KMS-11 (cell line): ENCODE measurements at regions not wholly inside any gene's neighbourhood (a gene's known extent, or its start where the extent isn't known, plus 50 kb on each side); places are given as distances from the start of the nearest gene placed in this dataset.
A peak's percentile ranks its signal among the peaks of the same experiment; 100 is the strongest.

Source experiments
- H2AFZ ChIP-seq: fragments of 200-600 bp; sonication (generic); 2 replicates; pipeline ENCODE4 v1.6.1; 2016; ENCODE audit warnings: antibody characterized with exemption, mixed run types, low read depth
- H3K27ac ChIP-seq: fragments of 200-600 bp; sonication (generic); 2 replicates; pipeline ENCODE4 v1.6.1; 2016; ENCODE audit warnings: mild to moderate bottlenecking, mixed run types
- H3K27me3 ChIP-seq: fragments of 200-600 bp; sonication (generic); 2 replicates; pipeline ENCODE4 v1.6.1; 2017; ENCODE audit warnings: mild to moderate bottlenecking, low read depth, mixed run types, moderate library complexity; ENCODE audit not compliant: insufficient read depth
- H3K36me3 ChIP-seq: fragments of 200-600 bp; sonication (generic); 2 replicates; pipeline ENCODE4 v1.6.1; 2017; ENCODE audit warnings: mild to moderate bottlenecking, mixed run types; ENCODE audit not compliant: insufficient read depth
- H3K4me1 ChIP-seq: fragments of 200-600 bp; sonication (generic); 2 replicates; pipeline ENCODE4 v1.6.1; 2016; ENCODE audit warnings: mild to moderate bottlenecking, low read depth, mixed run types; ENCODE audit not compliant: poor library complexity, severe bottlenecking
- H3K4me2 ChIP-seq: fragments of 200-600 bp; sonication (generic); 2 replicates; pipeline ENCODE4 v1.7.0; 2016; ENCODE audit warnings: mild to moderate bottlenecking, mixed run types
- H3K4me3 ChIP-seq: fragments of 200-600 bp; sonication (generic); IDR thresholded peaks from 2 replicates; pipeline ENCODE4 v1.6.1; 2017; ENCODE audit warnings: low read depth, low read length, mixed read lengths; ENCODE audit not compliant: insufficient read depth
- H3K79me2 ChIP-seq: fragments of 200-600 bp; sonication (generic); 2 replicates; pipeline ENCODE4 v1.6.1; 2016; ENCODE audit warnings: low read depth, mixed run types; ENCODE audit not compliant: insufficient read depth
- H3K9ac ChIP-seq: fragments of 200-600 bp; sonication (generic); 2 replicates; pipeline ENCODE4 v1.6.1; 2016; ENCODE audit warnings: mild to moderate bottlenecking, mixed run types
- H4K20me1 ChIP-seq: fragments of 200-600 bp; sonication (generic); 2 replicates; pipeline ENCODE4 v1.6.1; 2016; ENCODE audit warnings: mild to moderate bottlenecking, mixed run types; ENCODE audit not compliant: insufficient read depth
- CTCF ChIP-seq: fragments of 200-600 bp; sonication (generic); conservative IDR thresholded peaks from 2 replicates; pipeline ENCODE4 v1.6.1; 2017; ENCODE audit warnings: low read depth, mild to moderate bottlenecking, antibody characterized with exemption, low read length, moderate library complexity, mixed read lengths

DNA sequence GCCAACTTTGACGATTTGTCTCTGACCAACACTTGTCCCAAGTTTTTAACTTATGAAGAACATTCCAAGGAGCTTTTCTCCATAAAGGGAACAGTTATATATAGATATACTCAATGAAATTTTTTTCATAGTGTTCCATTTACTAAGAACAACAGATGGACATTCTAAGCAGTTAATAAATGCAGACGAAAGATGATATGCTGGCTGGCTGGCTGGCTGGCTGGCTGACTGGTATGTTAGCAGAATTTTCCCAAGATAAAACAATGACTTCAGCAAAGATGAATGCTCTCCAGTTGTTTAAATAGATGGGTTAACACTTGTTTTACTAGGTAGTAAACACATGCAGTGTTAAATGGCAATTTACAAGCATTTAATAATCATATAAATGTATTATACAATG lies 62.2 kb downstream of the SPANXN3 start:
- TF ChIP-seq CTCF = no peak
- Histone ChIP-seq H2AFZ (no peak overlapping the region), H3K4me3 (no peak overlapping the region), H3K4me2 (no peak overlapping the region), H3K27ac (no peak overlapping the region), H4K20me1 (no peaks in the 10 kb centered on the region), H3K4me1 (no peaks in the 10 kb centered on the region), H3K27me3 (no peaks in the 10 kb centered on the region), H3K9ac (no peak overlapping the region), H3K79me2 (no peaks in the 10 kb centered on the region), H3K36me3 (no peaks in the 10 kb centered on the region)

DNA sequence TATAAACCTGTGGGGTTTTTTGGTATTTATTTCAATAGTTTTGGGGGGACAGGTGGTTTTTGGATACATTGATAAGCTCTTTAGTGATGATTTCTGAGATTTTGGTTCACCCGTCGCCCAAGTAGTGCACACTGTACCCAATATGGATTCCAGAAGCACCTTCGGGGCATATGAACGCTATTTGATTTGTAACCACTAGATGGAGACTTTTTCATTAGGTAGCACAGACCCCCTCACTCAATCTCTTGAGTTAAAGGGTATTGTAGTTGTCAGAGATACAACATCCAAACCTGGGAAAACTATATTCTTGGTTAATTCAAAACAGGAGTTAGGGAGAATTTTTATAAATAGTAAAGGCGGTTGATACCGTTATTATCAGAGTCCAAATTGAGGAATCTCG lies 79.8 kb downstream of the SPANXN3 start:
- H3K4me1 ChIP-seq = no peaks in the 10 kb centered on the region
- H3K4me2 ChIP-seq = no peak overlapping the region
- no peak overlapping the region for H3K9ac ChIP-seq
- no peak overlapping the region for H2AFZ ChIP-seq
- H3K27me3 ChIP-seq = no peaks in the 10 kb centered on the region
- no peak overlapping the region for H3K4me3 ChIP-seq
- no peaks in the 10 kb centered on the region for H3K79me2 ChIP-seq
- TF ChIP-seq CTCF = peak; percentile 56
- no peaks in the 10 kb centered on the region for H4K20me1 ChIP-seq
- H3K36me3 ChIP-seq = no peaks in the 10 kb centered on the region
- no peak overlapping the region for H3K27ac ChIP-seq

DNA sequence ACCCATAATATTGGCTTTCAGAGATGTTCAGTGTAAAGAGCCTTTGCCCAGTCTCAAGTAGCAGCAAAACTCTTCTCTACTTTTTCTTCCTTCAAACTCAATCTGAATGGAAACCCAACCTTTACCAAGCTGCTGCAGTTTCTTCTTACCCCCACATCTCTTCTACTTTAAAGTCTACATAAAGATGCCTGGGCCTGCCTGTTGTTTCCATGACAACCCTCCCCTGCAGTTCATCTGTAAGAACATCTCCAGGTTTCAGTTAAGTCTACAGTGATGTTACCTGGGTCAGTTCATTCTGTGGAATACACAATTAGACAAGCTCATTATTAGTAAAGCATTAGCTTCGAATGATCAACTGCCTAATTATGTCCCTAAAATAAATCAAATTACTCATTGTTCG lies 81.4 kb downstream of the SPANXN3 start:
- no peaks in the 10 kb centered on the region for H4K20me1 ChIP-seq
- H3K27me3 ChIP-seq = no peaks in the 10 kb centered on the region
- H3K4me2 ChIP-seq = no peak overlapping the region
- H3K27ac ChIP-seq = no peak overlapping the region
- H3K36me3 ChIP-seq = no peaks in the 10 kb centered on the region
- no peak overlapping the region for H3K4me3 ChIP-seq
- no peak overlapping the region for H3K9ac ChIP-seq
- no peak for TF ChIP-seq CTCF
- H2AFZ ChIP-seq = no peak overlapping the region
- H3K4me1 ChIP-seq = no peaks in the 10 kb centered on the region
- no peaks in the 10 kb centered on the region for H3K79me2 ChIP-seq

DNA sequence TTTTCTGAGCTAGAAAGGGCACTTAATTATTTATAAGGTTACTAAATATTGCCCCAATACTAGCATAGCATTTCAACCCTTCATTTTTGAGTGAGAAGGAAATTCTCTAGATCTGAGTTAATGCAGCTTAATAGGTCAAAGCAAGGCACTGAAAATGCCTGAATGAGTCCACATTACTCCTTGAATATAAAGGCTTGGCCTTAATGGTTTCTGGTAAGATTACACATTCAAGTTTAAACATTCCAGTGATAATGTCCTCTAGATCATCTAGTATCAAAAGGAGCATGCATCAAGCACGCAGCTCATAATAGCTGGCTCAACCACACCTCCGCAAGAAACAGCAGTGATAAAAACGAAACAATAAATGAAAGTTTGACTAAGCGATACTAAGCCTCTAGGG lies 87.5 kb downstream of the SPANXN3 start:
- H3K27me3 ChIP-seq = no peaks in the 10 kb centered on the region
- H3K36me3 ChIP-seq = no peaks in the 10 kb centered on the region
- H3K4me3 ChIP-seq = no peak overlapping the region
- TF ChIP-seq CTCF = no peak
- no peak overlapping the region for H2AFZ ChIP-seq
- no peak overlapping the region for H3K27ac ChIP-seq
- H3K4me2 ChIP-seq = no peak overlapping the region
- H3K4me1 ChIP-seq = no peaks in the 10 kb centered on the region
- H3K9ac ChIP-seq = no peak overlapping the region
- no peaks in the 10 kb centered on the region for H4K20me1 ChIP-seq
- no peaks in the 10 kb centered on the region for H3K79me2 ChIP-seq

GRCh38 chrX:143429131-143429530 lies 88.1 kb downstream of the SPANXN3 start:
- Histone ChIP-seq H3K4me1 (no peaks in the 10 kb centered on the region), H3K36me3 (no peaks in the 10 kb centered on the region), H2AFZ (no peak overlapping the region), H4K20me1 (no peaks in the 10 kb centered on the region), H3K27me3 (no peaks in the 10 kb centered on the region), H3K79me2 (no peaks in the 10 kb centered on the region), H3K27ac (no peak overlapping the region), H3K9ac (no peak overlapping the region), H3K4me2 (no peak overlapping the region), H3K4me3 (no peak overlapping the region)
- TF ChIP-seq CTCF = no peak
